ENCODE measurements at regions not wholly inside any gene's neighbourhood (a gene's known extent, or its start where the extent isn't known, plus 50 kb on each side); places are given as distances from the start of the nearest gene placed in this dataset.

GRCh38 chr20:52539891-52540290 lies 348.3 kb upstream of the ZFP64 start:
- Histone ChIP-seq H3K4me3 (ENCODE audit: control insufficient read depth in 1 of 7, extremely low read depth in 1 of 7, insufficient read depth in 4 of 7, low read depth in 2 of 7, low read length in 6 of 7) (no peak overlapping the region), H3K27me3 (replicated peaks in 2 of 5; ENCODE audit: control insufficient read depth in 4 of 5, insufficient read depth in 5 of 5, low read length in 4 of 5) (peaks cover 0 to 3% (median 0%) of the 10 kb centered on the region in 5 experiments), H3K27ac (ENCODE audit: insufficient read depth in 1 of 2, low read depth in 1 of 2, low read length in 2 of 2, poor library complexity in 1 of 2, severe bottlenecking in 2 of 2) (no peak overlapping the region), H3K9me3 (ENCODE audit: control extremely low read depth in 1 of 5, control insufficient read depth in 4 of 5, insufficient read depth in 2 of 5, low read depth in 1 of 5, low read length in 4 of 5) (no peaks in the 10 kb centered on the region), H3K36me3 (ENCODE audit: control insufficient read depth in 4 of 4, insufficient read depth in 4 of 4, low read length in 3 of 4) (no peaks in the 10 kb centered on the region), H3K4me1 (ENCODE audit: control extremely low read depth in 1 of 4, control insufficient read depth in 4 of 4, insufficient read depth in 4 of 4, low read length in 3 of 4) (no peaks in the 10 kb centered on the region)
- POLR2A ChIA-PET = no interaction called here
- peak in 2 of 3 donors; percentile 1 to 12 for DNase-seq
- CTCF ChIA-PET = no interaction called here
- WGBS (ENCODE audit: insufficient coverage) = 0% methylated on average over 1 of the region's 2 CpGs

- Histone ChIP-seq H3K9me3 (ENCODE audit: control extremely low read depth in 1 of 5, control insufficient read depth in 4 of 5, insufficient read depth in 2 of 5, low read depth in 1 of 5, low read length in 4 of 5) (peaks cover 0 to 1% (median 0%) of the 10 kb centered on the region in 5 experiments), H3K36me3 (ENCODE audit: control insufficient read depth in 4 of 4, insufficient read depth in 4 of 4, low read length in 3 of 4) (no peaks in the 10 kb centered on the region), H3K4me1 (ENCODE audit: control extremely low read depth in 1 of 4, control insufficient read depth in 4 of 4, insufficient read depth in 4 of 4, low read length in 3 of 4) (no peaks in the 10 kb centered on the region), H3K27me3 (replicated peaks in 2 of 5; ENCODE audit: control insufficient read depth in 4 of 5, insufficient read depth in 5 of 5, low read length in 4 of 5) (peaks cover 0 to 3% (median 0%) of the 10 kb centered on the region in 5 experiments), H3K4me3 (ENCODE audit: control insufficient read depth in 1 of 7, extremely low read depth in 1 of 7, insufficient read depth in 4 of 7, low read depth in 2 of 7, low read length in 6 of 7) (no peak overlapping the region), H3K27ac (ENCODE audit: insufficient read depth in 1 of 2, low read depth in 1 of 2, low read length in 2 of 2, poor library complexity in 1 of 2, severe bottlenecking in 2 of 2) (no peak overlapping the region)
- WGBS (ENCODE audit: insufficient coverage) = 68% methylated on average over 7 of the region's 8 CpGs
- POLR2A ChIA-PET = no interaction called here
- CTCF ChIA-PET = interaction anchor here (0.5 kb wide), 1 partner anchor 40 kb away, joined by 4 read pairs; no protein-coding TSS in a partner anchor
- DNase-seq = no peak
These were observed 345.3 kb upstream of the ZFP64 start for GRCh38 chr20:52536841-52537400.

GRCh38 chr20:52536040-52536439 lies 344.5 kb upstream of the ZFP64 start:
- DNase-seq = no peak
- no CpG with 5 or more reads among the region's 1 CpG for WGBS (ENCODE audit: insufficient coverage)
- CTCF ChIA-PET = no interaction called here
- Histone ChIP-seq H3K27ac (ENCODE audit: insufficient read depth in 1 of 2, low read depth in 1 of 2, low read length in 2 of 2, poor library complexity in 1 of 2, severe bottlenecking in 2 of 2) (no peak overlapping the region), H3K9me3 (ENCODE audit: control extremely low read depth in 1 of 5, control insufficient read depth in 4 of 5, insufficient read depth in 2 of 5, low read depth in 1 of 5, low read length in 4 of 5) (peaks cover 0 to 1% (median 0%) of the 10 kb centered on the region in 5 experiments), H3K27me3 (replicated peaks in 2 of 5; ENCODE audit: control insufficient read depth in 4 of 5, insufficient read depth in 5 of 5, low read length in 4 of 5) (peaks cover 0 to 3% (median 0%) of the 10 kb centered on the region in 5 experiments), H3K4me1 (ENCODE audit: control extremely low read depth in 1 of 4, control insufficient read depth in 4 of 4, insufficient read depth in 4 of 4, low read length in 3 of 4) (no peaks in the 10 kb centered on the region), H3K36me3 (ENCODE audit: control insufficient read depth in 4 of 4, insufficient read depth in 4 of 4, low read length in 3 of 4) (no peaks in the 10 kb centered on the region), H3K4me3 (ENCODE audit: control insufficient read depth in 1 of 7, extremely low read depth in 1 of 7, insufficient read depth in 4 of 7, low read depth in 2 of 7, low read length in 6 of 7) (no peak overlapping the region)
- POLR2A ChIA-PET = no interaction called here

- CTCF ChIA-PET = no interaction called here
- Histone ChIP-seq H3K36me3 (ENCODE audit: control insufficient read depth in 4 of 4, insufficient read depth in 4 of 4, low read length in 3 of 4) (no peaks in the 10 kb centered on the region), H3K4me1 (ENCODE audit: control extremely low read depth in 1 of 4, control insufficient read depth in 4 of 4, insufficient read depth in 4 of 4, low read length in 3 of 4) (no peaks in the 10 kb centered on the region), H3K27me3 (replicated peaks in 2 of 5; ENCODE audit: control insufficient read depth in 4 of 5, insufficient read depth in 5 of 5, low read length in 4 of 5) (peaks cover 0 to 3% (median 0%) of the 10 kb centered on the region in 5 experiments), H3K9me3 (ENCODE audit: control extremely low read depth in 1 of 5, control insufficient read depth in 4 of 5, insufficient read depth in 2 of 5, low read depth in 1 of 5, low read length in 4 of 5) (peaks cover 0 to 1% (median 0%) of the 10 kb centered on the region in 5 experiments), H3K27ac (ENCODE audit: insufficient read depth in 1 of 2, low read depth in 1 of 2, low read length in 2 of 2, poor library complexity in 1 of 2, severe bottlenecking in 2 of 2) (no peak overlapping the region), H3K4me3 (ENCODE audit: control insufficient read depth in 1 of 7, extremely low read depth in 1 of 7, insufficient read depth in 4 of 7, low read depth in 2 of 7, low read length in 6 of 7) (no peak overlapping the region)
- no peak for DNase-seq
- POLR2A ChIA-PET = no interaction called here
- WGBS (ENCODE audit: insufficient coverage) = 100% methylated on average over 2 of the region's 4 CpGs
These were observed 343.0 kb upstream of the ZFP64 start for GRCh38 chr20:52534616-52535015.

- Histone ChIP-seq H3K4me1 (ENCODE audit: control extremely low read depth in 1 of 4, control insufficient read depth in 4 of 4, insufficient read depth in 4 of 4, low read length in 3 of 4) (no peaks in the 10 kb centered on the region), H3K9me3 (ENCODE audit: control extremely low read depth in 1 of 5, control insufficient read depth in 4 of 5, insufficient read depth in 2 of 5, low read depth in 1 of 5, low read length in 4 of 5) (peaks cover 0 to 1% (median 0%) of the 10 kb centered on the region in 5 experiments), H3K27me3 (replicated peaks in 2 of 5; ENCODE audit: control insufficient read depth in 4 of 5, insufficient read depth in 5 of 5, low read length in 4 of 5) (peaks cover 0 to 3% (median 2%) of the 10 kb centered on the region in 5 experiments), H3K36me3 (ENCODE audit: control insufficient read depth in 4 of 4, insufficient read depth in 4 of 4, low read length in 3 of 4) (no peaks in the 10 kb centered on the region), H3K27ac (ENCODE audit: insufficient read depth in 1 of 2, low read depth in 1 of 2, low read length in 2 of 2, poor library complexity in 1 of 2, severe bottlenecking in 2 of 2) (no peak overlapping the region), H3K4me3 (ENCODE audit: control insufficient read depth in 1 of 7, extremely low read depth in 1 of 7, insufficient read depth in 4 of 7, low read depth in 2 of 7, low read length in 6 of 7) (no peak overlapping the region)
- POLR2A ChIA-PET = no interaction called here
- no peak for DNase-seq
- CTCF ChIA-PET = no interaction called here
- 100% methylated on average over 1 of the region's 1 CpG for WGBS (ENCODE audit: insufficient coverage)
These were observed 341.8 kb upstream of the ZFP64 start for GRCh38 chr20:52533401-52533800.

- 98% methylated on average over 5 of the region's 5 CpGs for WGBS (ENCODE audit: insufficient coverage)
- no peaks in the 10 kb centered on the region for H3K36me3 ChIP-seq (ENCODE audit: control insufficient read depth in 4 of 4, insufficient read depth in 4 of 4, low read length in 3 of 4)
- peaks cover 0 to 1% (median 0%) of the 10 kb centered on the region in 5 experiments for H3K9me3 ChIP-seq (ENCODE audit: control extremely low read depth in 1 of 5, control insufficient read depth in 4 of 5, insufficient read depth in 2 of 5, low read depth in 1 of 5, low read length in 4 of 5)
- H3K4me3 ChIP-seq (ENCODE audit: control insufficient read depth in 1 of 7, extremely low read depth in 1 of 7, insufficient read depth in 4 of 7, low read depth in 2 of 7, low read length in 6 of 7) = no peak overlapping the region
- no peak overlapping the region for H3K27ac ChIP-seq (ENCODE audit: insufficient read depth in 1 of 2, low read depth in 1 of 2, low read length in 2 of 2, poor library complexity in 1 of 2, severe bottlenecking in 2 of 2)
- ChIA-PET CTCF (no interaction called here), POLR2A (no interaction called here)
- H3K4me1 ChIP-seq (ENCODE audit: control extremely low read depth in 1 of 4, control insufficient read depth in 4 of 4, insufficient read depth in 4 of 4, low read length in 3 of 4) = no peaks in the 10 kb centered on the region
- peaks cover 0 to 3% (median 2%) of the 10 kb centered on the region in 5 experiments for H3K27me3 ChIP-seq (replicated peaks in 2 of 5; ENCODE audit: control insufficient read depth in 4 of 5, insufficient read depth in 5 of 5, low read length in 4 of 5)
- no peak for DNase-seq
These were observed 341.1 kb upstream of the ZFP64 start for GRCh38 chr20:52532674-52533073.

GRCh38 chr20:52530571-52530970 lies 339.0 kb upstream of the ZFP64 start:
- Histone ChIP-seq H3K4me1 (ENCODE audit: control extremely low read depth in 1 of 4, control insufficient read depth in 4 of 4, insufficient read depth in 4 of 4, low read length in 3 of 4) (no peaks in the 10 kb centered on the region), H3K27me3 (replicated peaks in 2 of 5; ENCODE audit: control insufficient read depth in 4 of 5, insufficient read depth in 5 of 5, low read length in 4 of 5) (peaks cover 0 to 3% (median 2%) of the 10 kb centered on the region in 5 experiments), H3K9me3 (ENCODE audit: control extremely low read depth in 1 of 5, control insufficient read depth in 4 of 5, insufficient read depth in 2 of 5, low read depth in 1 of 5, low read length in 4 of 5) (peaks cover 0 to 1% (median 0%) of the 10 kb centered on the region in 5 experiments), H3K36me3 (ENCODE audit: control insufficient read depth in 4 of 4, insufficient read depth in 4 of 4, low read length in 3 of 4) (no peaks in the 10 kb centered on the region), H3K4me3 (ENCODE audit: control insufficient read depth in 1 of 7, extremely low read depth in 1 of 7, insufficient read depth in 4 of 7, low read depth in 2 of 7, low read length in 6 of 7) (no peak overlapping the region), H3K27ac (ENCODE audit: insufficient read depth in 1 of 2, low read depth in 1 of 2, low read length in 2 of 2, poor library complexity in 1 of 2, severe bottlenecking in 2 of 2) (no peak overlapping the region)
- no peak for DNase-seq
- ChIA-PET POLR2A (no interaction called here), CTCF (no interaction called here)
- 100% methylated on average over 1 of the region's 1 CpG for WGBS (ENCODE audit: insufficient coverage)
